ENCODE measurements at regions not wholly inside any gene's neighbourhood (a gene's known extent, or its start where the extent isn't known, plus 50 kb on each side); places are given as distances from the start of the nearest gene placed in this dataset.

- TF ChIP-seq CTCF (IDR thresholded peaks at IDR 0.05): peak in 2 of 7 experiments; percentile 6 to 9
- TF ChIP-seq POLR2A (IDR thresholded peaks at IDR 0.05): no peak
Measured at GRCh38 chr20:56187534-56188165, 60.9 kb upstream of the MC3R start.

All from body of pancreas (tissue), 4 donors.